ENCODE measurements at regions not wholly inside any gene's neighbourhood (a gene's known extent, or its start where the extent isn't known, plus 50 kb on each side); places are given as distances from the start of the nearest gene placed in this dataset.

GRCh38 chr1:112126598-112126997 lies 137.1 kb upstream of the KCND3 start:
- no peak for TF ChIP-seq CTCF (IDR thresholded peaks at IDR 0.05; ENCODE audit: low read length)
- no peak for TF ChIP-seq EZH2 (IDR thresholded peaks at IDR 0.05; ENCODE audit: borderline replicate concordance, low read length)
